PC-9 (cell line): ENCODE measurements at regions not wholly inside any gene's neighbourhood (a gene's known extent, or its start where the extent isn't known, plus 50 kb on each side); places are given as distances from the start of the nearest gene placed in this dataset.

Source experiments
- BruUV-seq: library from RNA; stranded (reverse); fragments of 400-500 nt; replicated peaks from 2 replicates; lab custom pipeline; 2021; lab: Mats Ljungman, UMichigan
- CTCF ChIA-PET: fragments of 300-600 bp; sonication (Branson Sonifier 250); formaldehyde crosslinking; loops from one replicate; lab custom pipeline; 2022; ENCODE audit warnings: antibody characterized with exemption; lab: Charles Lee
- POLR2A ChIA-PET: fragments of 300-600 bp; sonication (Branson Sonifier 250); formaldehyde crosslinking; loops from one replicate; lab custom pipeline; 2022; ENCODE audit warnings: antibody characterized with exemption; ENCODE audit not compliant: unreplicated experiment; lab: Charles Lee
- DNase-seq, 2 experiments: peaks; one replicate each; pipeline versions ENCODE4 v3.0.0 to v3.0.0-alpha.2; 2015 to 2022; ENCODE audit warnings: mixed read lengths in 1 of 2
- H2AFZ ChIP-seq: fragments of 200-600 bp; sonication (generic); 2 replicates; pipeline ENCODE4 v1.8.1; 2017; ENCODE audit warnings: antibody characterized with exemption
- H3F3A ChIP-seq: fragments of 200-600 bp; sonication (generic); 2 replicates; pipeline ENCODE4 v1.8.1; 2017; ENCODE audit warnings: antibody characterized with exemption, mild to moderate bottlenecking, low read depth; ENCODE audit not compliant: insufficient read depth
- H3K27ac ChIP-seq: fragments of 200-600 bp; sonication (generic); 2 replicates; pipeline ENCODE4 v1.6.1; 2016; ENCODE audit warnings: mixed run types
- H3K27me3 ChIP-seq: fragments of 200-600 bp; sonication (generic); 2 replicates; pipeline ENCODE4 v1.6.1; 2016; ENCODE audit warnings: low read depth, mixed run types; ENCODE audit not compliant: insufficient read depth
- H3K36me3 ChIP-seq: fragments of 200-600 bp; sonication (generic); 2 replicates; pipeline ENCODE4 v1.6.1; 2016; ENCODE audit warnings: low read depth, mixed run types
- H3K4me1 ChIP-seq: fragments of 200-600 bp; sonication (generic); replicated peaks from 2 replicates; pipeline ENCODE4 v1.6.1; 2016; ENCODE audit warnings: mixed run types; ENCODE audit not compliant: insufficient read depth
- H3K4me2 ChIP-seq: fragments of 200-600 bp; sonication (generic); 2 replicates; pipeline ENCODE4 v1.6.1; 2017; ENCODE audit warnings: mixed run types
- H3K4me3 ChIP-seq: fragments of 200-600 bp; sonication (generic); 2 replicates; pipeline ENCODE4 v1.6.1; 2016; ENCODE audit warnings: mixed run types
- H3K79me2 ChIP-seq: fragments of 200-600 bp; sonication (generic); 2 replicates; pipeline ENCODE4 v1.6.1; 2017; ENCODE audit warnings: low read depth, mixed run types
- H3K9me2 ChIP-seq: fragments of 200-600 bp; sonication (generic); 2 replicates; pipeline ENCODE4 v1.8.1; 2017; ENCODE audit warnings: mild to moderate bottlenecking; ENCODE audit not compliant: insufficient read depth
- H3K9me3 ChIP-seq: fragments of 200-600 bp; sonication (generic); 2 replicates; pipeline ENCODE4 v1.8.1; 2016; ENCODE audit warnings: low read depth; ENCODE audit not compliant: insufficient read depth
- H4K20me1 ChIP-seq: fragments of 200-600 bp; sonication (generic); 2 replicates; pipeline ENCODE4 v1.8.1; 2017; ENCODE audit not compliant: insufficient read depth
- EZH2 ChIP-seq: fragments of 200-600 bp; sonication (generic); IDR thresholded peaks from 2 replicates; pipeline ENCODE4 v1.8.0; 2017; ENCODE audit warnings: antibody characterized with exemption, low read depth
- intact Hi-C: fragments of 100-400 bp; cut with micrococcal nuclease; formaldehyde crosslinking; loops from one replicate; pipeline ENCODE4 v1.10.0; 2022; ENCODE audit not compliant: unreplicated experiment
- TF ChIP-seq, protein P1 (sequence below): fragments of 200-600 bp; sonication (generic); conservative IDR thresholded peaks from 2 replicates; pipeline ENCODE4 v1.6.1; 2017; ENCODE audit warnings: mixed run types, antibody characterized with exemption, mild to moderate bottlenecking, moderate library complexity

DNA sequence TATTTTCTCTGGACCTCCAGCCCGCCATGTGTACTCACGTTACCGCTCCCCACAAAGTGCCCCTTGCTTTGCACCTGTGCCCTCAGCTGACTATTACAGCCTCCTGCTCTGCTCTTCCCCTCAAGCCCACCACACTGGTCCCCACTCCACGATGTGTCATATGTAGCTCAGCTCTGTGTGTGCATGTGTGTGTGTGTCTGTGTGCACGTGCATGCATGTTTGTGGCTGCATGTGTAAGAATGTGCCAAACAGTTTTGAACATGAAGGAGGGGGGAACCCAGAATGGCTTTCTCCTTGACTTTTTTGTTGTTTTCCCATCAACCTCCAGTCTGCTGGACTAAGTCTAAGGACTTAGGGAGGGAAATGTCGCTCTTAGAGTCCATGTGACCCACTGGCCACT is 54.8 kb upstream of the BTRC start:
- no peak for DNase-seq
- Histone ChIP-seq H3K79me2 (no peaks in the 10 kb centered on the region), H3K4me3 (no peak overlapping the region), H3K27me3 (peaks cover 9% of the 10 kb centered on the region), H2AFZ (no peak overlapping the region), H3K9me3 (no peaks in the 10 kb centered on the region), H3K4me2 (no peak overlapping the region), H4K20me1 (no peaks in the 10 kb centered on the region), H3K9me2 (no peaks in the 10 kb centered on the region), H3K27ac (no peak overlapping the region), H3K36me3 (no peaks in the 10 kb centered on the region), H3F3A (no peaks in the 10 kb centered on the region), H3K4me1 (no peaks in the 10 kb centered on the region)
- intact Hi-C loops: no loop called here
- ChIA-PET CTCF (no interaction called here), POLR2A (no interaction called here)
- BruUV-seq: no TSS peak
- TF ChIP-seq, protein P1, sequence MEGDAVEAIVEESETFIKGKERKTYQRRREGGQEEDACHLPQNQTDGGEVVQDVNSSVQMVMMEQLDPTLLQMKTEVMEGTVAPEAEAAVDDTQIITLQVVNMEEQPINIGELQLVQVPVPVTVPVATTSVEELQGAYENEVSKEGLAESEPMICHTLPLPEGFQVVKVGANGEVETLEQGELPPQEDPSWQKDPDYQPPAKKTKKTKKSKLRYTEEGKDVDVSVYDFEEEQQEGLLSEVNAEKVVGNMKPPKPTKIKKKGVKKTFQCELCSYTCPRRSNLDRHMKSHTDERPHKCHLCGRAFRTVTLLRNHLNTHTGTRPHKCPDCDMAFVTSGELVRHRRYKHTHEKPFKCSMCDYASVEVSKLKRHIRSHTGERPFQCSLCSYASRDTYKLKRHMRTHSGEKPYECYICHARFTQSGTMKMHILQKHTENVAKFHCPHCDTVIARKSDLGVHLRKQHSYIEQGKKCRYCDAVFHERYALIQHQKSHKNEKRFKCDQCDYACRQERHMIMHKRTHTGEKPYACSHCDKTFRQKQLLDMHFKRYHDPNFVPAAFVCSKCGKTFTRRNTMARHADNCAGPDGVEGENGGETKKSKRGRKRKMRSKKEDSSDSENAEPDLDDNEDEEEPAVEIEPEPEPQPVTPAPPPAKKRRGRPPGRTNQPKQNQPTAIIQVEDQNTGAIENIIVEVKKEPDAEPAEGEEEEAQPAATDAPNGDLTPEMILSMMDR: no peak
- no peak for TF ChIP-seq EZH2

DNA sequence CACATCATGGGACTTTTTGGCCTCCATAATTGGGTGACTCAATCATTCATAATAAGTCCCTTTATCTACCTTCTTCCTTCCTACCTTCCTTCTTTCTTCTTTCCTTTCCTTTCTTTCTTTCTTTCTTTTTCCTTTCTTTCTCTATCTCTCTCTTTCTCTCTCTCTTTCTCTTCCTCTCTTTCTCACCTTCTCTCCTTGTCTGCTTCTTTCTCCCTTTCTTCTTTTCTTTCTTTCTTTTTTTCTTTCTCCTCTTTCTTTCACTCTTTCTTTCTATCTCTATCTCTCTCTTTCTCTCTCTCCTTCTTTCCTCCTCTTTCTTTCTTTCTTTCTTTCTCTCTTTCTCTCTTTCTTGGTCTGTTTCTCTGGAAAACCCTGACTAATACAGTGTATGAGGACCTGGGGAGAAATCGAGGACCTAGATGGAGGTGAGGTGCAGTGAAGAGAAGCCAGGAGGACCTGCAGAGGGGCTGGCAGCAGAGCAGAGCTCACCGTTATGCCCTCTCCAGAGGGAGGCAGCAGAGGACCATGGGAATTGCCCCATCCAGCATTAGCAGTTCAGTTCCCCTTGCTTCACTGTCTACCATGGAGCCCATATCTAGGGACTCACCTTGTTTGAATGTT is 52.7 kb upstream of the BTRC start:
- H3K9me3 ChIP-seq: no peaks in the 10 kb centered on the region
- H4K20me1 ChIP-seq: no peaks in the 10 kb centered on the region
- TF ChIP-seq, protein P1: peak; percentile 58
- no peak for TF ChIP-seq EZH2
- peaks cover 6% of the 10 kb centered on the region; the same call in 1 of the 2 replicates for H3K27me3 ChIP-seq
- no peak overlapping the region for H3K4me3 ChIP-seq
- H3K9me2 ChIP-seq: no peaks in the 10 kb centered on the region
- H3K79me2 ChIP-seq: no peaks in the 10 kb centered on the region
- CTCF ChIA-PET: interaction anchor here (0.8 to 1.0 kb wide), 2 partner anchors 87 to 239 kb away, joined by 3 to 4 read pairs; no protein-coding TSS in a partner anchor
- H3K4me1 ChIP-seq: no peaks in the 10 kb centered on the region
- DNase-seq: peak in 1 of 2 experiments; percentile 46
- BruUV-seq: no TSS peak
- no peak overlapping the region for H2AFZ ChIP-seq
- POLR2A ChIA-PET: no interaction called here
- H3K36me3 ChIP-seq: no peaks in the 10 kb centered on the region
- intact Hi-C loops: loop anchor here (1.0 to 5.0 kb wide), 2 partner anchors 141 to 271 kb away; no protein-coding TSS in a partner anchor
- H3K27ac ChIP-seq: no peak overlapping the region
- no peak overlapping the region for H3K4me2 ChIP-seq
- H3F3A ChIP-seq: no peaks in the 10 kb centered on the region

DNA sequence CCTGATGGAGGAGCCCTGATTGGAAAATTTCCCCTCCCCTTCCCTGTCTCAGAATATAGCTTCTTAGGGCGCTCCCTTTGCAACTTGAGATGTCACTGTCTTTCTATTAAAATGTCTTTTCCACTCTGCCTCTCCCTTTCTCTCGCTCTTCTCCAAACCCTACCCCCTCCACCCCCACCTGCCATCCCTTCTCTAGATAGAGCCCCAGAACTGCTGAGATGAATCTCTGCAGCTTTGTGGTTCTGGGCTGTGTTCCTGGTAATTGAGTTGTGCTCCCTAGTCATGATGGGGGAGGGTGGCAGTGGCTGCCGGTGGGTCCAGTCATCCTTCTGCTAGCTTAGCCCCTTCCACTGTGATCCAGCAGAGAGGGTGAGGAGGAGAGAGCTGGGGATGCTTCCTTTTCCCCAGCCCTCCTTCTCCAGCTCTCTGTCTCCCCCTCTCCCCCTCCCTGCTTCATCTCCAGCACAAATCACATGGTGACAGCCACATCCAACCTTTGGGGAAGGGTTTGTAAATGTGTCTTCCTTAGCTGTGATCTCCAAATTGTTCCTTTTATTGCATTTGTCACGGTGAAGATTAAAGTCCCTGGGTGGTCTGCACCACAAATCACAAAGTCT is 50.8 kb upstream of the BTRC start:
- no peak for DNase-seq
- intact Hi-C loops: loop anchor here (5.0 kb wide), 1 partner anchor 269 kb away; no protein-coding TSS in a partner anchor
- Histone ChIP-seq H4K20me1 (no peaks in the 10 kb centered on the region), H3K9me2 (no peaks in the 10 kb centered on the region), H3K4me2 (no peak overlapping the region), H3K27ac (no peak overlapping the region), H3K4me3 (no peak overlapping the region), H3K27me3 (peaks cover 12% of the 10 kb centered on the region), H3K79me2 (no peaks in the 10 kb centered on the region), H3K9me3 (no peaks in the 10 kb centered on the region), H3K36me3 (no peaks in the 10 kb centered on the region), H3K4me1 (no peaks in the 10 kb centered on the region), H3F3A (no peaks in the 10 kb centered on the region), H2AFZ (no peak overlapping the region)
- ChIA-PET CTCF (no interaction called here), POLR2A (no interaction called here)
- BruUV-seq: no TSS peak
- no peak for TF ChIP-seq EZH2
